HG03103 (cell line): ENCODE measurements at regions not wholly inside any gene's neighbourhood (a gene's known extent, or its start where the extent isn't known, plus 50 kb on each side); places are given as distances from the start of the nearest gene placed in this dataset.
"Not testable (repeated sequence)": the region's sequence is repeated elsewhere in the genome, so short reads cannot be mapped to it uniquely, and the experiment has no call there.

Experiments used
- ATAC-seq: cut with Tn5 transposase; IDR thresholded peaks from one replicate; pipeline ENCODE4 v1.9.1; 2021; ENCODE audit warnings: low read depth; ENCODE audit not compliant: unreplicated experiment

DNA sequence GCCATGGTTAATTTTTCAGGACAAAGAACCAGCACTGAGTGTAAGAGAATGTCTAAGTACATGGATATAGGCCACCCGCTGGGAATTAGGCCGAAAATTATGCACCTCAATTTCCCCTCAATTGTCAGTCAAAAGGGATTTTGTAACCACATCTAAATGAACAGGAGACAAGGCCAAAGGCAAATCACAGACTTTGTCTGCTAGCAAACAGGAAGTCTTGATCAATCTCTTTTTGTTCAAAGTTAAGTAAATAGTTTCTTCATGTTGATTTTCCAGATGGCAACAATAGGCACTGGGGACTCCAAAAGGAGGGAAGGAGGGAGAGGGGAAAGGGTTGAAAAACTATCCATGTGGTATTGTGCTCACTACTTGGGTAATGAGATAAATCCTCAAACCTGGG, 276.0 kb downstream of the COG6 start:
- no peak for ATAC-seq

- not testable (repeated sequence) for ATAC-seq
These were observed 277.1 kb downstream of the COG6 start for GRCh38 chr13:39932514-39932913.

DNA sequence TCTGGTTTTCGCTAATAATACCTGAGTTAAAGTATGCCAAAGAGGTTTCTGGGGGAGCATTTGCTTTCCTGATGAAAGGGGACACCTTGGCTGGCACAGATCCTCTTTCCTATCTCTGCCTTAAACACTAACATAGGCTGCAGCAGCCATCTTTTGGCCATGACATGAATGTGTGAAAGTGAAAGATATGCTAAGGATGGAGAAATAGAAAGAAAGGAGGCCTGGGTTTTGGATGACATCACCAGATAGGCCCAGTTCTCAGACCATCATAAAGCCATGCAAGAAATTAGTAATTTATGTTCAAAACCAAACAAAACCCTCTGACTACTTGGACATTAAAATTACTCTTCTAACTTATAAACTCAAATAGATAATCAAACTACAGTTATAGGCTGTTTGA, 279.7 kb downstream of the COG6 start:
- no peak for ATAC-seq

GRCh38 chr13:39938596-39938995, 283.1 kb downstream of the COG6 start:
- ATAC-seq, result no peak

DNA sequence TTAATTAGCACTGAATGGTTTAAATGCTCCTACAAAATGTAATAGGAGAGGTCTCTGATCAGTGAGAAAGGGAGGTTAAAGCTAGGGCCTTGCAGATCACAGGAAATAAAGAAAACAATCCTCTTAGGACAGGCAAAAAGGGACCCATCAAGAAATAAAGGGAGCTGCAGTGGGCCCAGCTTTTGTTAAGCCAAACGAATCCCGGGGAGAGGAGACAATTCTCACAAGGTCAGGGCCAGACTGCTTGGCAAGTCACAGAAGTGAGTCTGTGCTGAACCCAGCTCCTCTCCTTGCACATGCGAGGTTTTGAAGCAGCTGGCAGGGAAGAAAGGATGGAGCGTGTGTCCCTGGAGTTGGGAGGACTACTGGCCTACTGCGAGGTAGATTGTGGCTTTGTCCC, 285.8 kb downstream of the COG6 start:
- no peak for ATAC-seq

- no peak for ATAC-seq
These were observed 286.6 kb downstream of the COG6 start for GRCh38 chr13:39941911-39942551.

DNA sequence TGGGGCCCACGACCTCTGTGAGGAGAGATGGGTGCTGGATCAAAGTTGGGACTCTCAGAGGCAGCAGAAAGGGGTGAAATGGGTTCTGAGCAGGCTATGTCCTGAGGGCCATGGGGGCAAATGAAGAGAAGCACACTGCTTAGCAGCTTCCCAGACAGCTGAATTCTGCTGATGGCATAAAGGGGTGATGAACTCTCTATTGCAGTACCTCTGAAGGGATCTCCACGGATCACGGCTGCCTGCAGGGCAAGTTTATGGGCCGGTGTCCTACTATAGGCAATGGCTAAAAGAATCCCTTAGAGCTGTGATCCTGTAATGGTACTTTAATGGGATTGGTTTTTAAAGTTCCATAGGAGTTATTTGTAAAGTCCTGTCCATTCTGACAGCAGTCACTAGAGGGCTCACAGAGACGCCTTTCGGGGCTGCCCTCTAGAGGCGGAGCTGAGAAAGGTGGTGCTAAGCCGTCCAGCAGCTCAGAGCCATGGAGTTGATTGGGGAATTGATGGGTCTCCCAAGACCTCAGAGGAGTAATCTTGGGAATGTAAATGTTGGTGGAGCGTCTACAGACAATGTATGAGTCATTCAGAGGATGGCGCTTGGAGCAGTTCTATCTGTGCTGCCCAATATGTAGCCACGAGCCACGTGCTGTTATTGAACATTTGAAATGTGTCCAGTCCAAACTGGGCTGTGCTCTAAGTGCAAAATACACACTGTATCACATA, 287.3 kb downstream of the COG6 start:
- peak; percentile 97 for ATAC-seq

DNA sequence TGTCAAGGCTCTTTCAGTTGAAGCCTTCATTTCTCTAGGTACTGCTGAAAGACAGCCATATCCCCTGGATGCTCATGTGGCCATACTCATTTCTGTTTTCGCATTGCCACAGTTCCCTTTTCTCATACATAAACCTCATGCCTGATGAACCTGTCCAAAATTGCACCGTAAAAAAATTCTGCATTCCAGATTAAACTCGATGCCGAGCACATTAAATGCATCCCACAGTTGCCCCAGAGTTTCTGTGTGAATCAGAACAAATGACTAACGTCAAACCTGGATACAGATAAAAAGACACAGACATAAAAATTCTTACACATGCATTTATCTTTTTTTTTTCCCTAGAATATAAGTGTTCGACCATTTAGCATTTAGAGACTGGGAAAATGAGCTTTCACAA, 288.2 kb downstream of the COG6 start:
- no peak for ATAC-seq

DNA sequence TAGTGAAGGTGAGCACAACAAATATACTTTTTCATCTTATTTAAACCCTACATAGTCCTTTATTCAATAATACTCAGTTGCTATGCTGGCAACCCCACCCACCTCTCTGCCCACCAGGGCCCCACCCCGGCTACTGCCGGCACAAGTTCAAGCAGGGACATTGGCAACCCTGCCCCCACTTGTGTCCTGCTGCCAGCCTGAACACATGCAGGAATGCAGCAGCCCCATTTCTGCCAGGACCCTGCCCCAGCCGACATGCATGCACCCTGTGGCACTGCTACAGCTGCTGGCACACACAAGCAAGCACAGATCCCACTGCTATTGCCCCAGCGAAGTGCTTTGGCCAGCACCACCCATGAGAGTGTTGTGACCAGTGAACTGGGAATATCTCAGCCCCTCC, 289.8 kb downstream of the COG6 start:
- ATAC-seq, result no peak

GRCh38 chr13:39946769-39947168, 291.3 kb downstream of the COG6 start:
- no peak for ATAC-seq

DNA sequence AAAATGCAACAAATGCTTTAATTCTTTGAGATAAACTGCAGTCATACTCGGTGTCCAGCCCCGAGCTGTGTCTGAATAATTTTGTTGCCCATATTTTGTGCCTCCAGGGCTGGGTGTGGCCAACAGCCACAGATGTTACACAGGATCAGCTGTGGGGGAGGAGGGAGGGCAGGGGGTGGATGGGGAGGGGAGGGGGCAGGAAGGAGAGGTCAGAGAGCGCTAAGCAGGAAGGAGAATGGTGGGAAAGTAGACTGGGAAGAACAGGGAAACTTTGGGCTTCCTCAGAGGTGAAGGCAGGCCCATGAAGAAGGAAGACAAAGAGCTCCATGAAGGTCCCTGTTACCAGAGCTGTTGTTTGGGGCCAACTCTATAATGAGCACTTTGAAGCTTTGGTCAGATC, 295.8 kb downstream of the COG6 start:
- ATAC-seq, result no peak

DNA sequence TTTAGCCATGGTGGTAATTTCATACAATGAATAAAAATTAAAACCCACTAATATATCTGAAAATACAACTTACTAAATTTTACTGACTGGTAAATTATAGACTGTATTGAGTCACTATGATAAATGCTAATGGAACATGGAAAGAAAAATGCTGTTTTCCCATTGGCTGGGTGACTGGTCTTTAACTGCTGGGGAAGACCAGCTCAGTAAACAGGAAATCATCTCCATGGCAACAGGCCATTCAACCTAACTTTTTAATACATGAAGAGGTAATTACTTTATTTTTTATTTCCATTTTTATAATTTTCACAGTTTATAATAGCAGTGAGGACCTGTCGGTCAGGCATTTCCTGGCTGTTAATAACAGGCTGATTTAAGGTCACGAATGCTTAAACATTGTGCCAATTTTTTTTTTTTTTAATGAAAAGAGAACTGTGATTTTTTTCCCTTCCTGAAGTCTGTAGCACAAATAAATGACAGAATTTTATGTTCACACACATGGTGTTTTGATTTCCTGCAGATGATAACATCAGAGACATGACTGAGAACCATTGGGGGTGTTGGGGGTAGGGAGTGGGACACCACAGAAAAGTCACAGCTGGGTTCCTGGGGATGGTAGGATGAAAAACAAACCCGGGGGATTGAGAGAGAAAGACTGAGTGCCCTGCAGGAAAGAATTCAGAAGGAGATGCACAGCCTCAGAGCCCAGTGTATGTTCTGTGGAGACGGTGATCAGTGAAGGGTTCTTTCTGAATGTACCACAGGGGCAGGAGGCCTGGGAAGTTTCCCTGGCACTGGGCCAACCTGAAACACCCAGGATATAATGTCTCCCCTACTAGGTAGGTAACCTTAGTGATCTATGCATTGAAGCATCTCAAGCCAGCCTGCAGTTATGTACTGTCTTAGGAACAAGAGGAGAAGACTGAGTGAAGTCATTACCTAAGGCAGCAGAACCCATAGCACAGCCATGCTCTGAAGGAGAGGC, 297.1 kb downstream of the COG6 start:
- ATAC-seq, result no peak

GRCh38 chr13:39954476-39954875, 299.0 kb downstream of the COG6 start:
- ATAC-seq, result no peak

DNA sequence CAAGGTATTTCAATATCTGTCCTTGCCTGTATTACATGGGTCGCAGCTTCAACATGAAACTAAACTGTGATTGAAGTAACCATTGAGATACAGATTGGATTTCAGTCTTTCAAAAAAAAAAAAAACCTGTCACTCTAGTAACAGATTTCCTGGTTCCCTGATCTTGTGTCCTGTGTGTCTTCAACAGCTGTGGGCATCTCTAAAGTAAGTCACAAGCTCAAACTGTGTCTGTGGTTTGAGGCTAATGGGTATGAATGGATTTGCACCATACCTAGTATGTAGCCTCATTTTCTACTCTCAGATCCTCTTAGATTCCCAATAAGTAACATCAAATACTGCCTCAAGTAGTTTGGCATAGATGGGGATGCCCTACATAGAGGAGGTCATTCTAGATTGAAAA, 300.1 kb downstream of the COG6 start:
- peak; percentile 11 for ATAC-seq

- ATAC-seq, result peak; percentile 60
These were observed 300.6 kb downstream of the COG6 start for GRCh38 chr13:39956036-39956435.

DNA sequence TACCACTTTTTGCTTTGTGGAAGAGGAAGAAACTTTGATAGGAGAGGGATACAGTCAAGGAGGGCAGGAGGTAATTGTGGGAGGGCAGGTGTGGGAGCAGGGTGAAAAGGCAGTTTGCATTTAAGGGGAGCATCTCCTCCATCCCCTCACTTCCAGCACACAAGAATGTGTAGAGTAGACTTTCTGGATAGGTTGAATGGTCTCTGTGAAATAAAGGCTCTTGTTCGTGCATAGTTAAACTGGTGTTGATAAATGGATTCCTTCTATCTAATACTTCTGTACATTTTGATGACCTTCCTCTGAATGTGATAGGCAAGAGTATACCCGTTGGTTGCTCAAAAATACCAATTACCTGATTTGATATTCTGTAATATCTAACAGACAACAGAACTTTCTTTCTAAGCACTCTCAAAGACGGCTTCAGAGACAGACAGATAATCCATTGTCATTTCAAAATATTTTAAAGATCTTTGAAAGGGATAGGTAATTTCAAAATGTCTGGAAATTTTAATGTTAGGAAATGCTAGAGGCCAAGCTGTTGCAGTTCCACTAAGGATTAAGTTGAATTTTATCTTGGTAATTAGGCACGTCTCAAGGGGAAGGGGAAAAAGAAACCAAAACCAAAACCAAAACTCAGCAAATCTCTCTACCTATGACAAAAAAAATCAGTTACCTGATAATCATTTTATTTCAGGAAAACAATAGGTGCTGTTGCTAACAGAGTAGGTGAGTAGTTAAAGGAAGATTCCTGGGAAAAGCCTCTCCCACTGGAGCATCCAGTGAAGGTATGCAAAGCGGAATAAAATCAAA, 302.6 kb downstream of the COG6 start:
- no peak for ATAC-seq

GRCh38 chr13:39959497-39960144, 304.2 kb downstream of the COG6 start:
- no peak for ATAC-seq

DNA sequence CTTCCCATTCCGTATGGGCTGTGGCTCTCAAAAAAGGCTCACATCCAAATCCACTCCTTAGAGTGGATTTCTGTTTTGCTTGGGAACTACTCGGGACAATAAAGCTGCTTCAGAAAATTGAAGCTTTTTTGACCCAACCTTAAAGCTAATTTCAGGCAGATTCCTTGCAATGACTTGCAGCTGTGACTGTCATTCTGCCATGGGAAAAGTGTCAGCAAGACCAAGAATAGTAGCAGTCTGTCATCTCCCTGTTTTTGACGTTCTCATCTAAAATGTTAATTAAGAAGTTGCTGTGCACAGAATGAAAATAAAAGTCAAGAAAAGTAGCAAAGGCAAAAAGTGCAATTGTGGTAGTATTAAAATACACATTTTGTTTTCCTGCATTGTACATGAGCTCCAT, 304.7 kb downstream of the COG6 start:
- no peak for ATAC-seq

GRCh38 chr13:39961036-39961435, 305.6 kb downstream of the COG6 start:
- no peak for ATAC-seq

DNA sequence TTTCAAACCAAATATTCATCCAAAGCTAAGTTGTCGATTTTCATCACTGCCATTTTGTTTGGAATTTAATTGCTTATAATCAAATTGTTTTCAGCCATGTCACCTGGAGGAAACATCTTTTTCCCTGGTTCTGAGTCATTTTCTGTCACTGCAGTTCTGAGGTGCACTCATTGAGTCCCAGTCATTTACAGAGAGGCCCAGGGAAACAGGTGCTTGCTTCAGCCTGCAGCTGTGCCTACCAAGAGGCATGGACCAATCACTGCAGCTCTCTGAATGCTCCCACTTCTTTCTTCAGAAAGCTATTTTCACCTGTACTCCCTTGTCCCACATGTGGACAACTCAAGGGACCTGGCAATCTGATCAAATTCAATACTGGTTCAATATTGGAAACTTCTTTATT, 308.1 kb downstream of the COG6 start:
- ATAC-seq, result no peak
